ENCODE measurements at regions not wholly inside any gene's neighbourhood (a gene's known extent, or its start where the extent isn't known, plus 50 kb on each side); places are given as distances from the start of the nearest gene placed in this dataset.
A peak's percentile ranks its signal among the peaks of the same experiment; 100 is the strongest.

DNA sequence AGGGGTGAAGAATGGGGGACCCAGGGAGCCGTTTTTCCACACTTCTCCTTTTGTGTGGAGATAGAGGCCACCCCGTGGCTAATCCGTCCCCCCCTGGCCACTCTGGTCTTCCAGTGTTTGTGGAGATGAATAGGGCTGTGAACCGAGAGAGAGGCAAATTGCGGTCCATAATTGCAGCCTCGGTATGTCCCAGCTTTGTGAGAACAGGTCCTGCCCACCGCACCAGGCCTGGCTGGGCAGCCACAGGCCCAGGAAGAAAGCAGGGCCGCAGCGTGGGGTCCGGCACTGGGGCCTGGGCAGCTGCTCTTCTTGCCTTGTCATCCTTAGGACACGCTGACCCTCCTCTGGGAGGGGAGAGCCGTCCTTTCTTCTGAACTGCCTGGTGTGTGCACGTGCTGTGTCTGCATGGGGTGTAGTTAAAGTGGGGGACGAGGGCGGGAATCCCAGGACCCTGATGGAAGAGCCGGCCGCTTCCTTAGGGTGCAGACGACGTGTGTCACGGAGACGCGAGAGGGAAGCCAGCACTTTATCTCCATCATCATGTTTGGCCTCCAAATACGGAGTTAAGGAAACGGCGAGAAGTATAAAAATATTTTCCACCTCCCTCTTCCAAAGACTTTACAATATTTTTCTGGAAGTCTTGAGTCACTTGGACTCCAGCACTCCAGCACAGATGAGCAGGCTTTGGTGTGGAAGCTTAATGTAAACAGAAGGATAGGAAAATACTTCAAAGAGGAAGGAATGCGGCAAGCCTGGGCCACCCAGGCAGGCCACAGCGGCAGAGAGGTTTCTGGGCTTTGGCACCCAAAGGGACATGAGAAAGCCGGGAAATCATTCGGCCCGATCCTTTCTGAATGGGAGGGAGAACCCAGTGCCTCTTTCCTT is 1248.4 kb downstream of the BRD1 start:
- Mint-ChIP-seq H3K36me3 (ENCODE audit: low read depth) (no peaks in the 10 kb centered on the region), H3K4me1 (peaks cover 2% of the 10 kb centered on the region), H3K4me3 (no peak overlapping the region), H3K9me3 (no peaks in the 10 kb centered on the region), H3K27me3 (peaks cover 13% of the 10 kb centered on the region), H3K27ac (peak overlapping the region; percentile 13)
- POLR2A ChIA-PET, result no interaction called here
- CTCF ChIA-PET, result no interaction called here
- no peak for DNase-seq

DNA sequence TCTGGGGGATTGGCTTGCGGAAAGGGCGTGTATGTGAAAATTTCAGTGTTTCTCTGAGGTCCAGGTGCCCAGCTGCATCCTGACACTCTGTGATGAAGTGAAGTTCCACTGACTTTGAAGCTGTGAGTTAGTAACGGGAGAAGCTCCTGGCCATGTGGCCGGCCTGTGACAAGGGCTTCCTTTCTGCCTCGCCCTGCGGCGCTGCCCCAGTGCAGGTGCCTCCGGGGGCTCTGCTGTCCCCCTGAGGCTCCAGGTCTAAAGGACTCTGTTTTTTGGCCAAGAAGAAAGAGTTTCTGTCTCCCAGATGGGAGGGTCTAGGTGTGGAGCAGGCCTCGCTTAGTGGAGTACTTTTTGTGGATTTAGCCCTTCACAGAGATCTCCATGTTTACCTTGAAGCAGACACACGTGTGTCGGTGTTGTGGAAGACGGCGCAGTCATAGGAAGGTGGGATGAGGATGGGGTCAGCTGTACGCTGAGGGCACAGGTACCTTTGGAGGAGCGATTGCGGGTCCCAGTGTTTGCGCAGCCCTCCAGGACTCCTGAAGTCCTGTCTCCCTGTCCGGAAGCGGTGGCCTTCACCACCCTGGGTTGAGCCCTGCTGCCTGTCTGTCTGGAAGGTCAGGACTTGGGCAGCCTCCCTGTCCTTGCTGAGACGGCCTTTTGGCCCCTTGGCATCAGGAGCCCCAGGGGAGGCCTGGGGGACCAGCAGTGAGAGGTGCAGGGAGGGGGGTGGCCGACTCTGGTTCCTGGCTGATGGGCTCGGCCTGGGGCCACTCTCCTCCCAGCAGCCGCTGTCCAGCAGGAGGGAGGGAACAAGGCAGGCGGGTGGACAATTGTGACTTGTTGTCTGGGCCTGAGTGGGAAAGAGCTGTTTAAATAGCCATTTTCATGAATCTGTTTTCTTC is 1249.3 kb downstream of the BRD1 start:
- Mint-ChIP-seq H3K4me3 (no peak overlapping the region), H3K27me3 (peaks cover 21% of the 10 kb centered on the region), H3K27ac (no peak overlapping the region), H3K4me1 (peaks cover 2% of the 10 kb centered on the region), H3K9me3 (no peaks in the 10 kb centered on the region), H3K36me3 (ENCODE audit: low read depth) (no peaks in the 10 kb centered on the region)
- DNase-seq, result no peak
- CTCF ChIA-PET, result no interaction called here
- POLR2A ChIA-PET, result no interaction called here

DNA sequence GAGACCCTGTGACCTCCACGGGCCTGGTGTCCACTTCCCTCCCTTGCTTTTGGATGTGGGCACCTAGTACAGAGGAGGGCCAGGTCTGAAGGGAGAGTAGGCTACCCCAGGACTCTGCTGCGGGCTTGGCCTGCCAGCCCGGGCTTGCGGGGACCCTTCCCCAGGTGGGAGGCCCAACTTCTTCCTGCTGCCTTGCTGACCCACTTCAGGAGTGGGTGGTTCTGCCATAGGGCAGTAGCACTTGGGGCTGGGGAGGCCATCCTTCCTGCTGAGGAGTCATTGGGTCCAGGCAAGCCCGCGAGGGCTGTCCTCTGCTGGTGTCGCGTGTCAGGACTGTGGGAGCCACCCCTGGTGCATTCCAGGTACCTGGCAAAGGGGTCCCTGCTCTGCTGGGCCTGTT is 1250.0 kb downstream of the BRD1 start:
- no peaks in the 10 kb centered on the region for H3K9me3 Mint-ChIP-seq
- POLR2A ChIA-PET, result no interaction called here

GRCh38 chr22:48577014-48577690 is 1250.5 kb downstream of the BRD1 start:
- no peak for DNase-seq
- peaks cover 24% of the 10 kb centered on the region for H3K27me3 Mint-ChIP-seq
- peaks cover 2% of the 10 kb centered on the region for H3K4me1 Mint-ChIP-seq
- no peak overlapping the region for H3K4me3 Mint-ChIP-seq
- ChIA-PET POLR2A (no interaction called here), CTCF (no interaction called here)
- H3K27ac Mint-ChIP-seq, result no peak overlapping the region
- H3K9me3 Mint-ChIP-seq, result peaks cover 2% of the 10 kb centered on the region
- H3K36me3 Mint-ChIP-seq (ENCODE audit: low read depth), result no peaks in the 10 kb centered on the region

More for the DNA sequence above, 1250.0 kb downstream of the BRD1 start:
- H3K27ac Mint-ChIP-seq, result no peak overlapping the region
- peaks cover 21% of the 10 kb centered on the region for H3K27me3 Mint-ChIP-seq
- H3K36me3 Mint-ChIP-seq (ENCODE audit: low read depth), result no peaks in the 10 kb centered on the region
- H3K4me1 Mint-ChIP-seq, result peaks cover 2% of the 10 kb centered on the region
- H3K4me3 Mint-ChIP-seq, result no peak overlapping the region
- CTCF ChIA-PET, result no interaction called here
- DNase-seq, result no peak

DNA sequence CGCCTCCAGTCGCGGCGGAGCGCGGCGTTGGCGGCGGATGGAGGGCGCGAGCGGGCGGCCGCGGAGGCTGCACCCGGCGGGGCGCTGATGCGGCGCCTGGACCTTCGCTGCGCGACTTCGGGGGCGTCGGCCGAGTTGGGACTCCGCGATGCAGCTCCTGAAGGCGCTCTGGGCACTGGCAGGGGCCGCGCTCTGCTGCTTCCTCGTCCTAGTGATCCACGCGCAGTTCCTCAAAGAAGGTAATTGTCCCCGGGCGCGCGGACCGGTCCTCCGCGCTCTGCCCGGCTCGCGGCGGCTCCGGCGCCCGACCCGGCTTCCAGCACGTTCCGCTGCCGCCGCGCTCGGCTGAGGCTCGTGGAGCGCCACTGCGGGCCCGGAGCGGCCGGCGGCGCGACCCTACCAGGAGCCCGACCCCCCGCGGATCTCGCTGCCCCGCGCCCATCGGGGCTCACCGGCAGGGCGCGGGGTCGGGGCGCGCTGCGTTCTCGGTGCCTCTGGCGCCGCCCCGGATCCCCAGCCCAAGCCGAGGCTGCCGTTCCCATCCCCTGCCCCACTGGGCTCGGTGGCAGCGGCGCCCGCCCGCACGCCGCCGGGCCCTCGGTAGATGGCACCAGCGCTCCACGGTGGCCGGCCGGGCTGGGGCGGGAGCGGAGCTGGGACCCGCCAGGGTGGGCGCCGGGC is 1251.2 kb downstream of the BRD1 start:
- peaks cover 24% of the 10 kb centered on the region for H3K27me3 Mint-ChIP-seq
- H3K36me3 Mint-ChIP-seq (ENCODE audit: low read depth), result peaks cover 2% of the 10 kb centered on the region
- peaks cover 2% of the 10 kb centered on the region for H3K4me1 Mint-ChIP-seq
- CTCF ChIA-PET, result no interaction called here
- no peak overlapping the region for H3K4me3 Mint-ChIP-seq
- no peak for DNase-seq
- H3K9me3 Mint-ChIP-seq, result peaks cover 6% of the 10 kb centered on the region
- POLR2A ChIA-PET, result no interaction called here
- no peak overlapping the region for H3K27ac Mint-ChIP-seq

- peaks cover 2% of the 10 kb centered on the region for H3K4me1 Mint-ChIP-seq
- H3K4me3 Mint-ChIP-seq, result no peak overlapping the region
- DNase-seq, result no peak
- peaks cover 24% of the 10 kb centered on the region for H3K27me3 Mint-ChIP-seq
- H3K9me3 Mint-ChIP-seq, result peaks cover 10% of the 10 kb centered on the region
- POLR2A ChIA-PET, result no interaction called here
- H3K27ac Mint-ChIP-seq, result no peak overlapping the region
- peaks cover 2% of the 10 kb centered on the region for H3K36me3 Mint-ChIP-seq (ENCODE audit: low read depth)
- CTCF ChIA-PET, result no interaction called here
Observed at GRCh38 chr22:48575618-48576332, 1251.9 kb downstream of the BRD1 start.

GRCh38 chr22:48574776-48575617 is 1252.7 kb downstream of the BRD1 start:
- ChIA-PET CTCF (no interaction called here), POLR2A (no interaction called here)
- H3K27me3 Mint-ChIP-seq, result peaks cover 24% of the 10 kb centered on the region
- peaks cover 2% of the 10 kb centered on the region for H3K36me3 Mint-ChIP-seq (ENCODE audit: low read depth)
- H3K9me3 Mint-ChIP-seq, result peaks cover 17% of the 10 kb centered on the region
- DNase-seq, result no peak
- no peak overlapping the region for H3K27ac Mint-ChIP-seq
- peaks cover 2% of the 10 kb centered on the region for H3K4me1 Mint-ChIP-seq
- peak overlapping the region; percentile 27 for H3K4me3 Mint-ChIP-seq

DNA sequence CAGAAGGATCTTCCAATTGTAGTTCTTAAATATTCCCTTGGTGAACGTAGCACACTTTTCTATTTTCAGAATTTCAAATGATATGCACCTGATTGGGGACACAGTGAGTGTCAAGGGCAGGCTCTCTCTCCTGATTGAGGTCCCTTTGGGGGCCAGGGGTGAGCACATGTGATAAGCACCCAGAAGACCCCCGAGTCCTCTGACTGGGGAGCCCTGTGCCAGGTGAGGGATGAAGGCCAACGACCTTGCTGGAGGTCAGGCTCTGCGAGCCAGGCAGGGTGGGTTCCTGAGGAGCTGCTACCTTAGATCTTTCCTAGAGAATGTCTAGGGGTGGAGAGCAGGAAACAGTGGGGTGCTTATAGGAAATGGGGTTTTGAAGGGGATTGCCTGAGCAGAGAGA is 1253.9 kb downstream of the BRD1 start:
- Mint-ChIP-seq H3K27ac (no peak overlapping the region), H3K4me3 (no peak overlapping the region), H3K9me3 (peaks cover 21% of the 10 kb centered on the region), H3K27me3 (peaks cover 24% of the 10 kb centered on the region), H3K36me3 (ENCODE audit: low read depth) (peaks cover 2% of the 10 kb centered on the region), H3K4me1 (peaks cover 2% of the 10 kb centered on the region)
- CTCF ChIA-PET, result no interaction called here
- POLR2A ChIA-PET, result no interaction called here
- no peak for DNase-seq

DNA sequence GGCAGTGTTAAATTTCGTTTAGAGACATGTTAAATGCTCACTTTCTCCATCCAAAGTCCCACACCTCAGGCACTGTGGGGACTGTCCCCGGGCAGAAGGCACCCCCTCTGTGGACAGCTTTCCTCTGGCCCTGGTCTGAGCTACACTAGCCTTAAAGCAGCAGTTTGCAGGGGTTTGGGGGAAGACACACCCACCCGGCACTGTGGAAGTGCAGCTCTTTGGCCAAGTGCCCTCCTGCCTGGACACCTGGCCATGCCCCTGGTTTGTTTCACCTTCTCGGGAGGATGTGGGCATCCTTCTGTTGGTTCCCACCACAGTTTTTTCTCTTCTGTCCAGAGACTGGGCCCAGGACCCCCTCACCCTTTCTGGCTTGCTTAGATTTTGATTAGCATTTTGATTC is 1254.7 kb downstream of the BRD1 start:
- Mint-ChIP-seq H3K36me3 (ENCODE audit: low read depth) (peaks cover 2% of the 10 kb centered on the region), H3K27ac (no peak overlapping the region), H3K27me3 (peaks cover 24% of the 10 kb centered on the region), H3K4me1 (peaks cover 2% of the 10 kb centered on the region), H3K9me3 (peaks cover 21% of the 10 kb centered on the region), H3K4me3 (no peak overlapping the region)
- ChIA-PET CTCF (no interaction called here), POLR2A (no interaction called here)
- DNase-seq, result no peak

DNA sequence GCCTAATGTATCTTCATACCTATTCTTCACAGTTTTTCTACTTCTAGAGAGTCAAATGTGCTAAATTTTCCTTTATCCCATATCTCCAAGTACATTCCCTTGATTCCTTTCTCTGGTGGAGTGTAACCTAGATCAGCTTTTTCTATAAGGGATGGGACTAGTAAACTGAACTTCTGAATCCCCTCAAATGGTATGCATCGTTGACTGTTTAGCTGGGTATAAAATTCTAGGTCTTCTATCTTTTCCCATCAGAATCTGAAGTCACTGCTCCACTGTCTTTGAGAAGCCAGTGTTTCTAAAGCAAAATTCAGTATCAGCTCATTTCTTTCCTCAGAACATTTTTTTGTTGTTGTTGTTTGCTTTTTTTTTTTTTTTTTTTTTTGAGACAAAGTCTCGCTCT is 1256.8 kb downstream of the BRD1 start:
- Mint-ChIP-seq H3K27me3 (peaks cover 31% of the 10 kb centered on the region), H3K27ac (no peak overlapping the region), H3K9me3 (peaks cover 21% of the 10 kb centered on the region), H3K4me1 (peaks cover 10% of the 10 kb centered on the region), H3K4me3 (no peak overlapping the region), H3K36me3 (ENCODE audit: low read depth) (peaks cover 2% of the 10 kb centered on the region)
- no peak for DNase-seq
- ChIA-PET POLR2A (no interaction called here), CTCF (no interaction called here)

- peaks cover 29% of the 10 kb centered on the region for H3K27me3 Mint-ChIP-seq
- H3K4me1 Mint-ChIP-seq, result peaks cover 9% of the 10 kb centered on the region
- H3K36me3 Mint-ChIP-seq (ENCODE audit: low read depth), result peaks cover 2% of the 10 kb centered on the region
- no peak overlapping the region for H3K4me3 Mint-ChIP-seq
- H3K27ac Mint-ChIP-seq, result no peak overlapping the region
- ChIA-PET POLR2A (no interaction called here), CTCF (no interaction called here)
- H3K9me3 Mint-ChIP-seq, result peaks cover 21% of the 10 kb centered on the region
- no peak for DNase-seq
Observed at GRCh38 chr22:48569476-48570233, 1258.0 kb downstream of the BRD1 start.

Measured in activated CD4-positive, alpha-beta T cell treated with anti-CD3 and anti-CD28 coated beads, Interleukin-2, amount 10 ng/mL, durations not matched to agents 7 days and 5 days (primary cell).